Common myeloid progenitor, CD34-positive (primary cell): ENCODE measurements at regions not wholly inside any gene's neighbourhood (a gene's known extent, or its start where the extent isn't known, plus 50 kb on each side); places are given as distances from the start of the nearest gene placed in this dataset.

Experiments used
- CTCF ChIA-PET: fragments of 350-600 bp; sonication (Branson Sonifier 250); formaldehyde crosslinking; loops from one replicate; lab custom pipeline; 2021; ENCODE audit warnings: antibody characterized with exemption; lab: Charles Lee
- POLR2A ChIA-PET: fragments of 350-600 bp; sonication (Branson Sonifier 250); formaldehyde crosslinking; loops from one replicate; lab custom pipeline; 2021; ENCODE audit warnings: antibody characterized with exemption; lab: Charles Lee
- DNase-seq, 3 donors: peaks; one replicate each; pipeline versions ENCODE4 v3.0.0 to v3.0.0-alpha.2; 2013
- H3K27ac ChIP-seq, 2 experiments: 1 replicate in 1 of 2; 2 replicates in 1 of 2; pipeline ENCODE4 v1.7.0; 2013; ENCODE audit warnings: inconsistent platforms in 2 of 2, low read length in 2 of 2, mild to moderate bottlenecking in 2 of 2, low read depth in 1 of 2, moderate library complexity in 1 of 2; ENCODE audit not compliant: severe bottlenecking in 2 of 2, insufficient read depth in 1 of 2, poor library complexity in 1 of 2
- H3K27me3 ChIP-seq, 5 experiments: replicated peaks in 2 of 5; 1 replicate in 3 of 5; 2 replicates in 2 of 5; pipeline versions ENCODE4 v1.6.1 to v1.7.0; 2013; ENCODE audit warnings: low read length in 4 of 5, mild to moderate bottlenecking in 2 of 5, moderate library complexity in 2 of 5, inconsistent platforms in 1 of 5; ENCODE audit not compliant: insufficient read depth in 5 of 5, control insufficient read depth in 4 of 5
- H3K36me3 ChIP-seq, 4 experiments: 1 replicate in 2 of 4; 2 replicates in 2 of 4; pipeline versions ENCODE4 v1.6.1 to v1.7.0; 2013; ENCODE audit warnings: low read length in 3 of 4, control low read depth in 1 of 4, mild to moderate bottlenecking in 1 of 4; ENCODE audit not compliant: control insufficient read depth in 4 of 4, insufficient read depth in 4 of 4
- H3K4me1 ChIP-seq, 4 experiments: 1 replicate in 3 of 4; 2 replicates in 1 of 4; pipeline versions ENCODE4 v1.6.1 to v1.7.1; 2013; ENCODE audit warnings: low read length in 3 of 4, mild to moderate bottlenecking in 3 of 4, control low read depth in 1 of 4, inconsistent platforms in 1 of 4, moderate library complexity in 1 of 4; ENCODE audit not compliant: control insufficient read depth in 4 of 4, insufficient read depth in 4 of 4; ENCODE audit errors: control extremely low read depth in 1 of 4
- H3K4me3 ChIP-seq, 7 experiments: 1 replicate in 4 of 7; 2 replicates in 3 of 7; pipeline versions ENCODE4 v1.5.1 to v1.7.0; 2013; ENCODE audit warnings: mild to moderate bottlenecking in 7 of 7, low read length in 6 of 7, moderate library complexity in 6 of 7, inconsistent platforms in 2 of 7, low read depth in 2 of 7, control low read depth in 1 of 7; ENCODE audit not compliant: insufficient read depth in 4 of 7, control insufficient read depth in 1 of 7; ENCODE audit errors: extremely low read depth in 1 of 7
- H3K9me3 ChIP-seq, 5 experiments: 1 replicate in 4 of 5; 2 replicates in 1 of 5; pipeline versions ENCODE4 v1.6.1 to v1.7.1; 2013; ENCODE audit warnings: low read length in 4 of 5, mild to moderate bottlenecking in 2 of 5, inconsistent platforms in 1 of 5, low read depth in 1 of 5, moderate library complexity in 1 of 5; ENCODE audit not compliant: control insufficient read depth in 4 of 5, insufficient read depth in 2 of 5; ENCODE audit errors: control extremely low read depth in 1 of 5
- WGBS: methylation state at CpG from one replicate; pipeline ENCODE4 v1.1.5; 2013; ENCODE audit not compliant: insufficient coverage; 5-methylcytosine and 5-hydroxymethylcytosine counted together

- 68% methylated on average over 4 of the region's 6 CpGs for WGBS
- Histone ChIP-seq H3K4me1 (no peaks in the 10 kb centered on the region), H3K4me3 (no peak overlapping the region), H3K9me3 (no peaks in the 10 kb centered on the region), H3K36me3 (no peaks in the 10 kb centered on the region), H3K27me3 (no peaks in the 10 kb centered on the region), H3K27ac (no peak overlapping the region)
- CTCF ChIA-PET: no interaction called here
- DNase-seq: no peak
- POLR2A ChIA-PET: no interaction called here
Observed at GRCh38 chr4:189071241-189071640, 869.4 kb upstream of the FRG1 start.

GRCh38 chr4:189073739-189074138, 866.9 kb upstream of the FRG1 start:
- POLR2A ChIA-PET: no interaction called here
- Histone ChIP-seq H3K27me3 (no peaks in the 10 kb centered on the region), H3K4me1 (no peaks in the 10 kb centered on the region), H3K27ac (no peak overlapping the region), H3K4me3 (no peak overlapping the region), H3K9me3 (no peaks in the 10 kb centered on the region), H3K36me3 (no peaks in the 10 kb centered on the region)
- CTCF ChIA-PET: no interaction called here
- no peak for DNase-seq
- WGBS: 90% methylated on average over 4 of the region's 6 CpGs

- Histone ChIP-seq H3K27me3 (no peaks in the 10 kb centered on the region), H3K4me3 (no peak overlapping the region), H3K4me1 (no peaks in the 10 kb centered on the region), H3K36me3 (no peaks in the 10 kb centered on the region), H3K27ac (no peak overlapping the region), H3K9me3 (peaks cover 0 to 3% (median 0%) of the 10 kb centered on the region in 5 experiments)
- CTCF ChIA-PET: no interaction called here
- DNase-seq: no peak
- POLR2A ChIA-PET: no interaction called here
Observed at GRCh38 chr4:189081826-189082225, 858.8 kb upstream of the FRG1 start.

- Histone ChIP-seq H3K27me3 (no peaks in the 10 kb centered on the region), H3K36me3 (no peaks in the 10 kb centered on the region), H3K27ac (no peak overlapping the region), H3K4me1 (no peaks in the 10 kb centered on the region), H3K9me3 (peaks cover 0 to 3% (median 0%) of the 10 kb centered on the region in 5 experiments), H3K4me3 (no peak overlapping the region)
- ChIA-PET POLR2A (no interaction called here), CTCF (no interaction called here)
- 82% methylated on average over 3 of the region's 5 CpGs for whole genome bisulfite sequencing
- DNase-seq: no peak
Observed at GRCh38 chr4:189083769-189084168, 856.9 kb upstream of the FRG1 start.

- no peak overlapping the region for H3K27ac ChIP-seq
- H3K36me3 ChIP-seq: no peaks in the 10 kb centered on the region
- H3K4me1 ChIP-seq: no peaks in the 10 kb centered on the region
- CTCF ChIA-PET: no interaction called here
- H3K4me3 ChIP-seq: no peak overlapping the region
- 86% methylated on average over 1 of the region's 4 CpGs for WGBS
- POLR2A ChIA-PET: no interaction called here
- H3K9me3 ChIP-seq: peaks cover 0 to 3% (median 0%) of the 10 kb centered on the region in 5 experiments
- H3K27me3 ChIP-seq: no peaks in the 10 kb centered on the region
- DNase-seq: no peak
Observed at GRCh38 chr4:189084671-189085070, 856.0 kb upstream of the FRG1 start.

GRCh38 chr4:189087971-189088370, 852.7 kb upstream of the FRG1 start:
- ChIA-PET POLR2A (no interaction called here), CTCF (no interaction called here)
- no peak overlapping the region for H3K27ac ChIP-seq
- DNase-seq: no peak
- H3K27me3 ChIP-seq: no peaks in the 10 kb centered on the region
- WGBS: no CpG with 5 or more reads among the region's 2 CpGs
- H3K4me1 ChIP-seq: no peaks in the 10 kb centered on the region
- H3K9me3 ChIP-seq: peaks cover 0 to 3% (median 0%) of the 10 kb centered on the region in 5 experiments
- no peaks in the 10 kb centered on the region for H3K36me3 ChIP-seq
- H3K4me3 ChIP-seq: no peak overlapping the region

- no peak overlapping the region for H3K27ac ChIP-seq
- no peak overlapping the region for H3K4me3 ChIP-seq
- H3K9me3 ChIP-seq: no peaks in the 10 kb centered on the region
- no peak for DNase-seq
- no peaks in the 10 kb centered on the region for H3K27me3 ChIP-seq
- CTCF ChIA-PET: no interaction called here
- POLR2A ChIA-PET: no interaction called here
- WGBS: 90% methylated on average over 5 of the region's 5 CpGs
- H3K36me3 ChIP-seq: no peaks in the 10 kb centered on the region
- no peaks in the 10 kb centered on the region for H3K4me1 ChIP-seq
Observed at GRCh38 chr4:189088780-189089179, 851.9 kb upstream of the FRG1 start.
